ENCODE measurements at regions not wholly inside any gene's neighbourhood (a gene's known extent, or its start where the extent isn't known, plus 50 kb on each side); places are given as distances from the start of the nearest gene placed in this dataset.

DNA sequence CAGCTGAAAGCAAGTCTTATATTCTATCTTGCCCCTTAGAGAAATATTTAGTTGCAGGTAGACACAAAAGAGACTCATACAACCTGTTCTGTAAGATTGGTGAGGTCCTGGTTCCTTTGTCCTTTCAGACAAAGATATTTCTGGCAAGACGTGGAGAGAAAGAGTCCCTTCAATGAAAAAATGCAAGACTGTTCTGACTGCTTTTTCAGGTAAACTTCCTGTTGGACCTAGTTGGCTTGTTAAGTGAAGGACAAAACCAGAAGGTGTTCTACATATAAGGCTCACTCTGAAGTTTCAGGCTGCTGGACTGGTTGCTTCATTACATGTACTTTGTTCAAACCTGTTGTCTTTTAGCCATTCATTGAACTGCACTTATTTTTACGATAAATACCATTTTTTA is 119.0 kb upstream of the PTPRZ1 start:
- no peaks in the 10 kb centered on the region for H3K36me3 Mint-ChIP-seq (ENCODE audit: insufficient read depth, unreplicated experiment)
- ChIA-PET CTCF (interaction anchor here (0.6 to 6.5 kb wide), 12 partner anchors 12 to 392 kb away, joined by 3 to 112 read pairs (median 4); no protein-coding TSS in a partner anchor), POLR2A (interaction anchor here (0.8 to 1.5 kb wide), 2 partner anchors 149 to 241 kb away, joined by 3 to 7 read pairs; no protein-coding TSS in a partner anchor)
- no peak overlapping the region for H3K27ac Mint-ChIP-seq (ENCODE audit: low read depth, unreplicated experiment)
- no peaks in the 10 kb centered on the region for H3K27me3 Mint-ChIP-seq (ENCODE audit: insufficient read depth, unreplicated experiment)
- no peak for DNase-seq (ENCODE audit: unreplicated experiment)
- BruUV-seq (replicated peaks): no TSS peak
- no peaks in the 10 kb centered on the region for H3K9me3 Mint-ChIP-seq (ENCODE audit: unreplicated experiment)
- H3K4me3 Mint-ChIP-seq (ENCODE audit: unreplicated experiment): no peak overlapping the region
- no peaks in the 10 kb centered on the region for H3K4me1 Mint-ChIP-seq (ENCODE audit: insufficient read depth, unreplicated experiment)
- TF ChIP-seq, protein P1, sequence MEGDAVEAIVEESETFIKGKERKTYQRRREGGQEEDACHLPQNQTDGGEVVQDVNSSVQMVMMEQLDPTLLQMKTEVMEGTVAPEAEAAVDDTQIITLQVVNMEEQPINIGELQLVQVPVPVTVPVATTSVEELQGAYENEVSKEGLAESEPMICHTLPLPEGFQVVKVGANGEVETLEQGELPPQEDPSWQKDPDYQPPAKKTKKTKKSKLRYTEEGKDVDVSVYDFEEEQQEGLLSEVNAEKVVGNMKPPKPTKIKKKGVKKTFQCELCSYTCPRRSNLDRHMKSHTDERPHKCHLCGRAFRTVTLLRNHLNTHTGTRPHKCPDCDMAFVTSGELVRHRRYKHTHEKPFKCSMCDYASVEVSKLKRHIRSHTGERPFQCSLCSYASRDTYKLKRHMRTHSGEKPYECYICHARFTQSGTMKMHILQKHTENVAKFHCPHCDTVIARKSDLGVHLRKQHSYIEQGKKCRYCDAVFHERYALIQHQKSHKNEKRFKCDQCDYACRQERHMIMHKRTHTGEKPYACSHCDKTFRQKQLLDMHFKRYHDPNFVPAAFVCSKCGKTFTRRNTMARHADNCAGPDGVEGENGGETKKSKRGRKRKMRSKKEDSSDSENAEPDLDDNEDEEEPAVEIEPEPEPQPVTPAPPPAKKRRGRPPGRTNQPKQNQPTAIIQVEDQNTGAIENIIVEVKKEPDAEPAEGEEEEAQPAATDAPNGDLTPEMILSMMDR (IDR thresholded peaks at IDR 0.05; ENCODE audit: unreplicated experiment): no peak
- intact Hi-C loops (cut with micrococcal nuclease): loop anchor here (2.0 to 5.0 kb wide), 2 partner anchors 118 to 387 kb away; partner anchors contain the start of gene PTPRZ1

GRCh38 chr7:121752706-121753105 is 120.3 kb upstream of the PTPRZ1 start:
- no peak overlapping the region for H3K4me3 Mint-ChIP-seq (ENCODE audit: unreplicated experiment)
- no peak overlapping the region for H3K27ac Mint-ChIP-seq (ENCODE audit: low read depth, unreplicated experiment)
- intact Hi-C loops (cut with micrococcal nuclease): loop anchor here (1.0 to 5.0 kb wide), 3 partner anchors 120 to 243 kb away; partner anchors contain the start of gene PTPRZ1
- BruUV-seq (replicated peaks): no TSS peak
- TF ChIP-seq, protein P1 (IDR thresholded peaks at IDR 0.05; ENCODE audit: unreplicated experiment): peak; percentile 39
- H3K36me3 Mint-ChIP-seq (ENCODE audit: insufficient read depth, unreplicated experiment): no peaks in the 10 kb centered on the region
- peak; percentile 43 for DNase-seq (ENCODE audit: unreplicated experiment)
- no peaks in the 10 kb centered on the region for H3K27me3 Mint-ChIP-seq (ENCODE audit: insufficient read depth, unreplicated experiment)
- H3K9me3 Mint-ChIP-seq (ENCODE audit: unreplicated experiment): no peaks in the 10 kb centered on the region
- no peaks in the 10 kb centered on the region for H3K4me1 Mint-ChIP-seq (ENCODE audit: insufficient read depth, unreplicated experiment)
- ChIA-PET CTCF (interaction anchor here (0.6 to 6.5 kb wide), 19 partner anchors 10 to 391 kb away, joined by 3 to 112 read pairs (median 4); partner anchors contain the start of gene PTPRZ1), POLR2A (interaction anchor here (1.5 kb wide), 1 partner anchor 242 kb away, joined by 7 read pairs; no protein-coding TSS in a partner anchor)

DNA sequence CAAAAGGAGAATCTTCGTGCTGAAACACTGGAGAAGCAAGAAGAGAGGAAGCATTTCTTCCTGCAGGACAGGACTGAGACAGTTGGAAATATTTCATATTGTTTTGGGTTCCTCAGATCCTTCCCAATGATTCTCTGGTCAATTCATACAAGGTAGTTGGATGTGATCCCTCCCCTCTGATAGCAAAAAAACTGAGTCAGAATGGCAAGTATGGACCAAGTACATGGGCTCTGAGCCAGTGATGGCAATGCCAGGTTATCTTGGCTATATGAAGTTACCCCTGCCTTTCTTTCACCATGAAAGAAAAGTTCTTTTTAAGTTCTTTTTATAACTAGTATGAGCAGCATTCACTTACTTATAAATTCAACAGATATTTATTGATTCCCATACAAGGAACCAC is 124.4 kb upstream of the PTPRZ1 start:
- peak; percentile 22 for DNase-seq (ENCODE audit: unreplicated experiment)
- intact Hi-C loops (cut with micrococcal nuclease): loop anchor here (10.0 kb wide), 1 partner anchor 144 kb away; no protein-coding TSS in a partner anchor
- H3K9me3 Mint-ChIP-seq (ENCODE audit: unreplicated experiment): no peaks in the 10 kb centered on the region

DNA sequence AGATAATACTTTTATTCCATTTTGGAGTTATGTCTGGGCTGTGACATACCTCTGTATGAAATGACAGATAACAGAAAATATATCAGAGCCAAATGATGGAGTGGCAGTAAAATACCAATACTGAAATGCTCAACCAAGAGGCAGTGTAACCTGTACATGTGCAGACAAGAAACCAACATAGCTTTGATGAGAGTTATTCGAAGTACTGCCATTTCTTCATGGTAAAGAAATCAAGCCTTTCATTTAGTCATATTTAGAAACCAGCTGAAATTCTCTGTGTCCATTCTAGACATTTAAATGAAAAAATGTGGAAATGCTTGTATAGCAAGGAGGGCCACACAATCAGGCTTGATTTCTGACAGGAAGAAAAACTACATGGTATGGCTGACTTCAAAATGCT is 127.1 kb upstream of the PTPRZ1 start:
- CTCF ChIA-PET: interaction anchor here (1.8 to 3.1 kb wide), 2 partner anchors 140 to 249 kb away, joined by 10 to 17 read pairs; no protein-coding TSS in a partner anchor
- TF ChIP-seq, protein P1 (IDR thresholded peaks at IDR 0.05; ENCODE audit: unreplicated experiment): no peak
- Mint-ChIP-seq H3K4me1 (ENCODE audit: insufficient read depth, unreplicated experiment) (peaks cover 30% of the 10 kb centered on the region), H3K27ac (ENCODE audit: low read depth, unreplicated experiment) (no peak overlapping the region), H3K4me3 (ENCODE audit: unreplicated experiment) (no peak overlapping the region), H3K36me3 (ENCODE audit: insufficient read depth, unreplicated experiment) (no peaks in the 10 kb centered on the region), H3K27me3 (ENCODE audit: insufficient read depth, unreplicated experiment) (no peaks in the 10 kb centered on the region), H3K9me3 (ENCODE audit: unreplicated experiment) (no peaks in the 10 kb centered on the region)
- POLR2A ChIA-PET: interaction anchor here (1.0 to 1.4 kb wide), 2 partner anchors 10 to 49 kb away, joined by 3 read pairs; no protein-coding TSS in a partner anchor
- no peak for DNase-seq (ENCODE audit: unreplicated experiment)
- no TSS peak for BruUV-seq (replicated peaks)
- intact Hi-C loops (cut with micrococcal nuclease): loop anchor here (10.0 kb wide), 1 partner anchor 141 kb away; no protein-coding TSS in a partner anchor

More for the DNA sequence above, 124.4 kb upstream of the PTPRZ1 start:
- BruUV-seq (replicated peaks): no TSS peak
- Mint-ChIP-seq H3K27me3 (ENCODE audit: insufficient read depth, unreplicated experiment) (no peaks in the 10 kb centered on the region), H3K4me3 (ENCODE audit: unreplicated experiment) (no peak overlapping the region), H3K4me1 (ENCODE audit: insufficient read depth, unreplicated experiment) (peaks cover 12% of the 10 kb centered on the region), H3K36me3 (ENCODE audit: insufficient read depth, unreplicated experiment) (no peaks in the 10 kb centered on the region), H3K27ac (ENCODE audit: low read depth, unreplicated experiment) (no peak overlapping the region)
- TF ChIP-seq, protein P1 (IDR thresholded peaks at IDR 0.05; ENCODE audit: unreplicated experiment): no peak
- ChIA-PET POLR2A (interaction anchor here (0.9 kb wide), 1 partner anchor 246 kb away, joined by 4 read pairs; no protein-coding TSS in a partner anchor), CTCF (interaction anchor here (0.5 to 6.5 kb wide), 4 partner anchors 57 to 245 kb away, joined by 4 to 112 read pairs (median 11); no protein-coding TSS in a partner anchor)
